Thyroid gland (tissue), 4 donors: ENCODE measurements at regions not wholly inside any gene's neighbourhood (a gene's known extent, or its start where the extent isn't known, plus 50 kb on each side); places are given as distances from the start of the nearest gene placed in this dataset.

Experiments used
- POLR2A ChIP-seq, 2 donors: fragments of 450-650 bp; IDR thresholded peaks; one replicate each; pipeline ENCODE4 v1.6.1; 2017; ENCODE audit warnings: antibody characterized with exemption in 2 of 2, mild to moderate bottlenecking in 2 of 2, moderate library complexity in 1 of 2
- TF ChIP-seq, protein P1 (sequence below), 6 experiments: fragments of 200-600 bp in 3 of 6; fragments of 450-650 bp in 3 of 6; sonication (generic) in 3 of 6; IDR thresholded peaks; one replicate each; pipeline ENCODE4 v1.5.1; 2016 to 2019; ENCODE audit warnings: antibody characterized with exemption in 6 of 6, mild to moderate bottlenecking in 2 of 6, inconsistent platforms in 1 of 6, moderate library complexity in 1 of 6

GRCh38 chr11:80898910-80899309 is 1458.1 kb upstream of the TENM4 start:
- TF ChIP-seq, protein P1, sequence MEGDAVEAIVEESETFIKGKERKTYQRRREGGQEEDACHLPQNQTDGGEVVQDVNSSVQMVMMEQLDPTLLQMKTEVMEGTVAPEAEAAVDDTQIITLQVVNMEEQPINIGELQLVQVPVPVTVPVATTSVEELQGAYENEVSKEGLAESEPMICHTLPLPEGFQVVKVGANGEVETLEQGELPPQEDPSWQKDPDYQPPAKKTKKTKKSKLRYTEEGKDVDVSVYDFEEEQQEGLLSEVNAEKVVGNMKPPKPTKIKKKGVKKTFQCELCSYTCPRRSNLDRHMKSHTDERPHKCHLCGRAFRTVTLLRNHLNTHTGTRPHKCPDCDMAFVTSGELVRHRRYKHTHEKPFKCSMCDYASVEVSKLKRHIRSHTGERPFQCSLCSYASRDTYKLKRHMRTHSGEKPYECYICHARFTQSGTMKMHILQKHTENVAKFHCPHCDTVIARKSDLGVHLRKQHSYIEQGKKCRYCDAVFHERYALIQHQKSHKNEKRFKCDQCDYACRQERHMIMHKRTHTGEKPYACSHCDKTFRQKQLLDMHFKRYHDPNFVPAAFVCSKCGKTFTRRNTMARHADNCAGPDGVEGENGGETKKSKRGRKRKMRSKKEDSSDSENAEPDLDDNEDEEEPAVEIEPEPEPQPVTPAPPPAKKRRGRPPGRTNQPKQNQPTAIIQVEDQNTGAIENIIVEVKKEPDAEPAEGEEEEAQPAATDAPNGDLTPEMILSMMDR (IDR thresholded peaks at IDR 0.05) = no peak
- TF ChIP-seq POLR2A (IDR thresholded peaks at IDR 0.05) = no peak
